ENCODE measurements at regions not wholly inside any gene's neighbourhood (a gene's known extent, or its start where the extent isn't known, plus 50 kb on each side); places are given as distances from the start of the nearest gene placed in this dataset.

GRCh38 chr9:23160952-23161469 is 665.0 kb downstream of the ELAVL2 start:
- Histone ChIP-seq H3K4me1 (no peaks in the 10 kb centered on the region), H3K9me3 (peaks cover 0 to 22% (median 3%) of the 10 kb centered on the region in 4 donors), H3K36me3 (no peaks in the 10 kb centered on the region), H3K4me3 (no peak overlapping the region), H3K27ac (no peak overlapping the region), H3K27me3 (no peaks in the 10 kb centered on the region)
- TF ChIP-seq POLR2A (IDR thresholded peaks at IDR 0.05) (no peak), EP300 (IDR thresholded peaks at IDR 0.05) (no peak), POLR2AphosphoS5 (IDR thresholded peaks at IDR 0.05) (no peak)
- TF ChIP-seq, protein P1, sequence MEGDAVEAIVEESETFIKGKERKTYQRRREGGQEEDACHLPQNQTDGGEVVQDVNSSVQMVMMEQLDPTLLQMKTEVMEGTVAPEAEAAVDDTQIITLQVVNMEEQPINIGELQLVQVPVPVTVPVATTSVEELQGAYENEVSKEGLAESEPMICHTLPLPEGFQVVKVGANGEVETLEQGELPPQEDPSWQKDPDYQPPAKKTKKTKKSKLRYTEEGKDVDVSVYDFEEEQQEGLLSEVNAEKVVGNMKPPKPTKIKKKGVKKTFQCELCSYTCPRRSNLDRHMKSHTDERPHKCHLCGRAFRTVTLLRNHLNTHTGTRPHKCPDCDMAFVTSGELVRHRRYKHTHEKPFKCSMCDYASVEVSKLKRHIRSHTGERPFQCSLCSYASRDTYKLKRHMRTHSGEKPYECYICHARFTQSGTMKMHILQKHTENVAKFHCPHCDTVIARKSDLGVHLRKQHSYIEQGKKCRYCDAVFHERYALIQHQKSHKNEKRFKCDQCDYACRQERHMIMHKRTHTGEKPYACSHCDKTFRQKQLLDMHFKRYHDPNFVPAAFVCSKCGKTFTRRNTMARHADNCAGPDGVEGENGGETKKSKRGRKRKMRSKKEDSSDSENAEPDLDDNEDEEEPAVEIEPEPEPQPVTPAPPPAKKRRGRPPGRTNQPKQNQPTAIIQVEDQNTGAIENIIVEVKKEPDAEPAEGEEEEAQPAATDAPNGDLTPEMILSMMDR (IDR thresholded peaks at IDR 0.05): no peak
- DNase-seq: no peak
- 68 to 100% (median 90%) methylated on average over 1 of the region's 1 CpG for WGBS, 5 donors
- intact Hi-C loops (cut with DNase I; ENCODE audit: low total_unique reads): no loop called here

DNA sequence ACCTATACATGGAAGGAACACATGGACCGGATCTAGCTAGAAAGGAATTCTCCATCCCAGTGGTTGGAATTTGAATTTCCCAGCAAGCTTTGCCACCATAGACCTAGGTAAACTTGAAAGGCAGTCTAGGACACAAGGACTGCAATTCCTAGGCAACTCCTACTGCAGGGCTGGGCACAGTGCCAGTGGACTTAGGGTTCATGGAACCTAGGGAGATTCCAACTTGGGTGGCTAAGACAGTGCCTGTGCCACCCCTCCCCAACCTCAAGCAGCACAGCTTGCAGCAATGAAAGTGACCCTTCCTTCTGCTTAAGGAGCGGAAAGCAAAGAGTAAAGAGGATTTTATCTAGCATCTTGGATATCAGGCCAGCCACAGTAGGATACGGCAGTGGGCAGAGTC is 663.3 kb downstream of the ELAVL2 start:
- no peak for TF ChIP-seq POLR2A (IDR thresholded peaks at IDR 0.05)
- TF ChIP-seq, protein P1 (IDR thresholded peaks at IDR 0.05): no peak
- no peak for TF ChIP-seq POLR2AphosphoS5 (IDR thresholded peaks at IDR 0.05)
- TF ChIP-seq EP300 (IDR thresholded peaks at IDR 0.05): no peak
- H3K27ac ChIP-seq: no peak overlapping the region
- no peaks in the 10 kb centered on the region for H3K36me3 ChIP-seq
- H3K4me1 ChIP-seq: no peaks in the 10 kb centered on the region
- WGBS, 5 donors: 75 to 96% (median 91%) methylated on average over 3 of the region's 3 CpGs
- H3K4me3 ChIP-seq: no peak overlapping the region
- no peaks in the 10 kb centered on the region for H3K27me3 ChIP-seq
- H3K9me3 ChIP-seq: peaks cover 0 to 22% (median 3%) of the 10 kb centered on the region in 4 donors
- intact Hi-C loops (cut with DNase I; ENCODE audit: low total_unique reads): no loop called here
- no peak for DNase-seq

GRCh38 chr9:23171479-23171878 is 654.6 kb downstream of the ELAVL2 start:
- no peak for DNase-seq
- no peak overlapping the region for H3K27ac ChIP-seq
- no peaks in the 10 kb centered on the region for H3K27me3 ChIP-seq
- no peaks in the 10 kb centered on the region for H3K36me3 ChIP-seq
- no peak overlapping the region for H3K4me3 ChIP-seq
- H3K4me1 ChIP-seq: no peaks in the 10 kb centered on the region
- H3K9me3 ChIP-seq: peaks cover 0 to 8% (median 4%) of the 10 kb centered on the region in 4 donors
- TF ChIP-seq EP300 (IDR thresholded peaks at IDR 0.05) (no peak), POLR2AphosphoS5 (IDR thresholded peaks at IDR 0.05) (no peak), POLR2A (IDR thresholded peaks at IDR 0.05) (no peak)
- TF ChIP-seq, protein P1 (IDR thresholded peaks at IDR 0.05): no peak
- intact Hi-C loops (cut with DNase I; ENCODE audit: low total_unique reads): no loop called here

DNA sequence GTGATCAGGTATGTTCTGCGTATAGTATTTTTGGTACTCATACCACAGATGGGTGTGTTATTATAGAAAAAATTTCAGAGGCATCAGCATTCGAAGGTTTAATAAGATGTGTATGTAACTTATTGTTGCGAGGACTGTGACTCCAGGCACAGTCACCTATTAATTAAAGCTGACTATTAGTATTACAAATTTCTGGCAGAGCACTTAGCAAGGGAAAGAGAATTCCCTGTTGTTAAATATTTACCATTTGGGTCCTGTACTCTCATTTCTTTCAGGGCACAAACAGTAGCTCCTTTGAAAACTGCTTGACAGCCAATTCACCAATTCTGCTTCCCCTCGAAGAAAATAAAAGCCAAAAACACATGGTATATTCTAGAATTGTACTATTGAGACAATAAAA is 653.8 kb downstream of the ELAVL2 start:
- DNase-seq: no peak
- no peaks in the 10 kb centered on the region for H3K36me3 ChIP-seq
- intact Hi-C loops (cut with DNase I; ENCODE audit: low total_unique reads): no loop called here
- H3K27ac ChIP-seq: no peak overlapping the region
- no peaks in the 10 kb centered on the region for H3K27me3 ChIP-seq
- TF ChIP-seq POLR2AphosphoS5 (IDR thresholded peaks at IDR 0.05) (no peak), POLR2A (IDR thresholded peaks at IDR 0.05) (no peak), EP300 (IDR thresholded peaks at IDR 0.05) (no peak)
- TF ChIP-seq, protein P1 (IDR thresholded peaks at IDR 0.05): no peak
- H3K4me3 ChIP-seq: no peak overlapping the region
- H3K9me3 ChIP-seq: peaks cover 0 to 8% (median 4%) of the 10 kb centered on the region in 4 donors
- WGBS, 5 donors: 61 to 75% (median 64%) methylated on average over 4 of the region's 4 CpGs
- H3K4me1 ChIP-seq: no peaks in the 10 kb centered on the region
